GM23338 (cell line): ENCODE measurements at regions not wholly inside any gene's neighbourhood (a gene's known extent, or its start where the extent isn't known, plus 50 kb on each side); places are given as distances from the start of the nearest gene placed in this dataset.

Source experiments
- ATAC-seq: fragments of 200-7000 bp; cut with Tn5 transposase; 3 replicates; pipeline ENCODE4 v1.9.1; 2020
- DNase-seq: peaks from one replicate; pipeline ENCODE4 v3.0.0-alpha.2; 2015; ENCODE audit warnings: low spot score
- H2AFZ ChIP-seq: fragments of 200-600 bp; sonication (generic); 2 replicates; pipeline ENCODE4 v1.8.0; 2016; ENCODE audit warnings: antibody characterized with exemption, mild to moderate bottlenecking, moderate library complexity
- H3F3A ChIP-seq: fragments of 200-600 bp; sonication (generic); replicated peaks from 2 replicates; pipeline ENCODE4 v1.8.0; 2017; ENCODE audit warnings: antibody characterized with exemption, mixed run types, low read depth
- H3K27ac ChIP-seq: fragments of 200-600 bp; sonication (generic); 2 replicates; pipeline ENCODE4 v1.6.1; 2016; ENCODE audit warnings: low read depth
- H3K27me3 ChIP-seq: fragments of 200-600 bp; sonication (generic); 2 replicates; pipeline ENCODE4 v1.8.0; 2016; ENCODE audit warnings: mild to moderate bottlenecking, mixed run types, moderate library complexity; ENCODE audit not compliant: insufficient read depth
- H3K36me3 ChIP-seq: fragments of 200-600 bp; sonication (generic); 2 replicates; pipeline ENCODE4 v1.8.0; 2016; ENCODE audit warnings: mild to moderate bottlenecking; ENCODE audit not compliant: insufficient read depth
- H3K4me1 ChIP-seq: fragments of 200-600 bp; sonication (generic); 2 replicates; pipeline ENCODE4 v1.8.0; 2016; ENCODE audit warnings: mild to moderate bottlenecking, moderate library complexity; ENCODE audit not compliant: insufficient read depth
- H3K4me2 ChIP-seq: fragments of 200-600 bp; sonication (generic); 2 replicates; pipeline ENCODE4 v1.7.1; 2017; ENCODE audit warnings: mixed run types
- H3K4me3 ChIP-seq: fragments of 200-600 bp; sonication (generic); 2 replicates; pipeline ENCODE4 v1.6.1; 2016; ENCODE audit warnings: mixed run types
- H3K79me2 ChIP-seq: fragments of 200-600 bp; sonication (generic); replicated peaks from 2 replicates; pipeline ENCODE4 v1.8.0; 2017; ENCODE audit warnings: mild to moderate bottlenecking; ENCODE audit not compliant: insufficient read depth
- H3K9me2 ChIP-seq: fragments of 200-600 bp; sonication (generic); 2 replicates; pipeline ENCODE4 v1.8.0; 2017; ENCODE audit not compliant: insufficient read depth
- H4K20me1 ChIP-seq: fragments of 200-600 bp; sonication (generic); replicated peaks from 2 replicates; pipeline ENCODE4 v1.8.0; 2017; ENCODE audit warnings: mild to moderate bottlenecking; ENCODE audit not compliant: insufficient read depth
- H3K27ac Mint-ChIP-seq: 2 replicates; pipeline ENCODE4 v1.8.0; 2020; ENCODE audit warnings: inconsistent platforms, mild to moderate bottlenecking, moderate library complexity, mixed read lengths
- H3K27me3 Mint-ChIP-seq: 3 replicates; pipeline ENCODE4 v1.8.0; 2022; ENCODE audit warnings: low read depth, mild to moderate bottlenecking, moderate library complexity, mixed read lengths, inconsistent platforms; ENCODE audit not compliant: insufficient read depth, poor library complexity
- H3K36me3 Mint-ChIP-seq: 3 replicates; pipeline ENCODE4 v1.8.0; 2021; ENCODE audit warnings: low read depth, mild to moderate bottlenecking, inconsistent platforms, moderate library complexity, mixed read lengths
- H3K4me1 Mint-ChIP-seq: 3 replicates; pipeline ENCODE4 v1.8.0; 2020; ENCODE audit warnings: mild to moderate bottlenecking, inconsistent platforms, mixed read lengths
- H3K4me3 Mint-ChIP-seq: 3 replicates; pipeline ENCODE4 v1.8.0; 2021; ENCODE audit warnings: moderate library complexity, mild to moderate bottlenecking, inconsistent platforms, mixed read lengths
- H3K9me3 Mint-ChIP-seq: 3 replicates; pipeline ENCODE4 v1.8.0; 2020; ENCODE audit warnings: moderate library complexity, mild to moderate bottlenecking, inconsistent platforms, mixed read lengths
- CREB1 ChIP-seq: fragments of 250-450 bp; sonication (Bioruptor Pico); IDR thresholded peaks from 2 replicates; pipeline ENCODE4 v1.5.0; 2020; ENCODE audit warnings: low read depth, mild to moderate bottlenecking, moderate library complexity
- CTCF ChIP-seq, 2 experiments: fragments of 200-600 bp in 1 of 2; sonication (generic) in 1 of 2; conservative IDR thresholded peaks; 2 replicates each; pipeline versions ENCODE4 v1.5.1 to v1.6.1; 2016 to 2017; ENCODE audit warnings: antibody characterized with exemption in 2 of 2, low read depth in 2 of 2, mild to moderate bottlenecking in 2 of 2, moderate library complexity in 1 of 2
- ETS1 ChIP-seq: IDR thresholded peaks from 2 replicates; pipeline ENCODE4 v1.6.1; 2016; ENCODE audit warnings: antibody characterized with exemption
- EZH2 ChIP-seq: fragments of 200-600 bp; sonication (generic); IDR thresholded peaks from one replicate; pipeline ENCODE4 v1.8.0; 2017; ENCODE audit warnings: antibody characterized with exemption, mild to moderate bottlenecking, low read depth; ENCODE audit not compliant: unreplicated experiment
- JUNB ChIP-seq: IDR thresholded peaks from one replicate; pipeline ENCODE4 v1.6.1; 2016; ENCODE audit warnings: antibody characterized with exemption; ENCODE audit not compliant: unreplicated experiment
- NANOG ChIP-seq: IDR thresholded peaks from 2 replicates; pipeline ENCODE4 v1.6.1; 2016; ENCODE audit warnings: antibody characterized with exemption, borderline replicate concordance
- POLR2AphosphoS5 ChIP-seq: IDR thresholded peaks from 2 replicates; pipeline ENCODE4 v1.6.1; 2016; ENCODE audit warnings: antibody characterized with exemption, low read depth
- REST ChIP-seq: IDR thresholded peaks from one replicate; pipeline ENCODE4 v1.6.1; 2018; ENCODE audit warnings: antibody characterized with exemption; ENCODE audit not compliant: unreplicated experiment
- STAT1 ChIP-seq: IDR thresholded peaks from one replicate; pipeline ENCODE4 v1.6.1; 2016; ENCODE audit warnings: antibody characterized with exemption; ENCODE audit not compliant: unreplicated experiment
- ZNF114 ChIP-seq: fragments of 250-450 bp; sonication (Bioruptor Pico); IDR thresholded peaks from 2 replicates; pipeline ENCODE4 v1.5.0; 2020; ENCODE audit warnings: mild to moderate bottlenecking, moderate library complexity
- ZNF331 ChIP-seq: fragments of 250-450 bp; sonication (Bioruptor Pico); IDR thresholded peaks from 2 replicates; pipeline ENCODE4 v1.5.0; 2020; ENCODE audit warnings: low read depth, mild to moderate bottlenecking, moderate library complexity
- ZNF462 ChIP-seq: fragments of 250-450 bp; sonication (Bioruptor Pico); IDR thresholded peaks from 2 replicates; pipeline ENCODE4 v1.5.0; 2020; ENCODE audit warnings: mild to moderate bottlenecking, moderate library complexity

- TF ChIP-seq ZNF331 (no peak), CTCF (conservative IDR thresholded peaks at IDR 0.05; ENCODE audit: low read depth in 2 of 2) (no peak), POLR2AphosphoS5 (no peak), ZNF114 (CRISPR knock-in tag) (no peak), STAT1 (no peak), EZH2 (no peak)
Measured at GRCh38 chr3:102670986-102671385, 236.2 kb downstream of the ZPLD1 start (continued).

- Histone ChIP-seq H4K20me1 (no peaks in the 10 kb centered on the region), H3K4me2 (no peak overlapping the region), H3K36me3 (no peaks in the 10 kb centered on the region), H3F3A (no peaks in the 10 kb centered on the region), H3K4me3 (no peak overlapping the region), H3K79me2 (no peaks in the 10 kb centered on the region), H3K4me1 (peaks cover 6% of the 10 kb centered on the region; the same call in 1 of the 2 replicates), H3K27ac (no peak overlapping the region), H3K27me3 (no peaks in the 10 kb centered on the region), H2AFZ (no peak overlapping the region), H3K9me2 (no peaks in the 10 kb centered on the region)
- Mint-ChIP-seq H3K36me3 (no peaks in the 10 kb centered on the region), H3K4me1 (peaks cover 11% of the 10 kb centered on the region; the same call in 1 of the 3 replicates), H3K9me3 (no peaks in the 10 kb centered on the region), H3K27ac (no peak overlapping the region), H3K27me3 (no peaks in the 10 kb centered on the region), H3K4me3 (no peak overlapping the region)
- ATAC-seq, result no peak
- no peak for DNase-seq
- no peak for TF ChIP-seq CREB1 (CRISPR knock-in tag)
- no peak for TF ChIP-seq ZNF462 (CRISPR knock-in tag)
- TF ChIP-seq STAT1, result no peak
- no peak for TF ChIP-seq REST
- no peak for TF ChIP-seq POLR2AphosphoS5
- TF ChIP-seq ETS1, result no peak
- no peak for TF ChIP-seq JUNB
- no peak for TF ChIP-seq ZNF331
- TF ChIP-seq NANOG, result no peak
Measured at GRCh38 chr3:102672305-102672704, 237.5 kb downstream of the ZPLD1 start.
